IPS-15b (cell line): ENCODE measurements at regions not wholly inside any gene's neighbourhood (a gene's known extent, or its start where the extent isn't known, plus 50 kb on each side); places are given as distances from the start of the nearest gene placed in this dataset.

Experiments
- H3K27me3 ChIP-seq: one replicate; pipeline ENCODE4 v1.6.1; 2013; ENCODE audit warnings: low read length; ENCODE audit not compliant: control insufficient read depth, insufficient read depth
- H3K36me3 ChIP-seq: one replicate; pipeline ENCODE4 v1.6.1; 2013; ENCODE audit warnings: low read length; ENCODE audit not compliant: control insufficient read depth, insufficient read depth
- H3K4me1 ChIP-seq: one replicate; pipeline ENCODE4 v1.6.1; 2013; ENCODE audit warnings: mild to moderate bottlenecking, low read length; ENCODE audit not compliant: control insufficient read depth, insufficient read depth
- H3K4me3 ChIP-seq: one replicate; pipeline ENCODE4 v1.5.1; 2013; ENCODE audit warnings: low read depth, low read length
- H3K9ac ChIP-seq: one replicate; pipeline ENCODE4 v1.6.1; 2013; ENCODE audit warnings: low read depth, mild to moderate bottlenecking, low read length
- H3K9me3 ChIP-seq: one replicate; pipeline ENCODE4 v1.6.1; 2013; ENCODE audit warnings: mild to moderate bottlenecking, low read length; ENCODE audit not compliant: control insufficient read depth, insufficient read depth

DNA sequence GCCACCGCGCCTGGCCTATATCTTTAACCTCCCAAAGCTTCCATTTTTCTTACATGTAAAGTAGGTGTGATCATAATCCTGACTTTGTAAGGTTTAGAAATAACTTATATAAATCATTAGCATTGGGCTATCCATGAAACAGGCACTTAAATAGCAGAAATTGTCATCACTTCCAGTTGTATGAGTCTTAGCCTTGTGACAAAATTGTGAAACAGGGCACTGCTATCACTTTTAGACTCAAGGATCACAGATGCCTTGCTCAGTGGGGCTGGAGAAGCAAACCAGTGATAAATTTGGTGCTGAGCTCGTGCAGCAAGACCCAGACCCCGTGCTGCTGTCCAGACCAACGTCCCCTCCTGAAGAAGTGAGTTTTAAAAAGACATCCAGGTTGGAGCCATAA lies 209.7 kb downstream of the KATNAL1 start:
- Histone ChIP-seq H3K4me1 (no peaks in the 10 kb centered on the region), H3K9me3 (no peaks in the 10 kb centered on the region), H3K27me3 (no peaks in the 10 kb centered on the region), H3K4me3 (no peak overlapping the region), H3K9ac (no peak overlapping the region), H3K36me3 (no peaks in the 10 kb centered on the region)

DNA sequence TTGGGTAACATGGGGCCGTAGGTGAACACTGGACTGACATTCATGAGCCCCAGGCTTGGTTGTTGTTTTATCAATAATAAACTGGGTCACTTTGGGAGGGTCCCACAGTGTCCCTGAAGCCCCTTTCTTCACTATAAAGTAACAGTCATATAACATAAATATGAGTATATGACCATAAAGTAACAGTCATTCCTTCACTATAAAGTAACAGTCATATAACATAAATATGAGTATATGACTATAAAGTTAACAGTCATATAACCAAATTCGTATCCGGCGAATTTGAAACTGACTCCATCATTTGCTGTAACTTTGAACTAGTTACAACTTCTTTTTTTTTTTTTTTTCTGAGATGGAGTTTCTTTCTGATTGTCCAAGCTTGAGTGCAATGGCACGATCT lies 210.3 kb downstream of the KATNAL1 start:
- H3K36me3 ChIP-seq = no peaks in the 10 kb centered on the region
- H3K4me1 ChIP-seq = no peaks in the 10 kb centered on the region
- no peaks in the 10 kb centered on the region for H3K27me3 ChIP-seq
- no peak overlapping the region for H3K4me3 ChIP-seq
- no peak overlapping the region for H3K9ac ChIP-seq
- H3K9me3 ChIP-seq = no peaks in the 10 kb centered on the region

DNA sequence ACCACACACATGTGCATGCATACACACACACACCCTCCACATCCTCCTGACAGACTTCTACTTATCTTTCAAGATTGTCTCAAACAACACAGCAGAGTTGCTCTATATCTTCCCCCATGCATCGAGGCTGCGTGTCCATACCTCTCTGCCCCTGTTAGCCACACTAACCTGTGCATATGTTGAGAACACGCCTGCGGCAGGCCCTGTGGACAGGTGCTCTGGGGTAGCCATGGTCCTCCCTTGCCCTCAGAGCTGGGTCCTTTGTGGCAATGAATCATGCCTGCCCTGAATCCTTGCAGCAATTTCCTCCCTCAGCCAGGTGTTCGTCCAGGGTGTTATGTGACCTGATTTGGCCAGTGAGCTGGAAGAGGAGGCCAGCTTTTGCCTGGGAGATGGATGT lies 213.3 kb downstream of the KATNAL1 start:
- Histone ChIP-seq H3K4me1 (no peaks in the 10 kb centered on the region), H3K36me3 (no peaks in the 10 kb centered on the region), H3K9me3 (no peaks in the 10 kb centered on the region), H3K4me3 (no peak overlapping the region), H3K27me3 (no peaks in the 10 kb centered on the region), H3K9ac (no peak overlapping the region)

DNA sequence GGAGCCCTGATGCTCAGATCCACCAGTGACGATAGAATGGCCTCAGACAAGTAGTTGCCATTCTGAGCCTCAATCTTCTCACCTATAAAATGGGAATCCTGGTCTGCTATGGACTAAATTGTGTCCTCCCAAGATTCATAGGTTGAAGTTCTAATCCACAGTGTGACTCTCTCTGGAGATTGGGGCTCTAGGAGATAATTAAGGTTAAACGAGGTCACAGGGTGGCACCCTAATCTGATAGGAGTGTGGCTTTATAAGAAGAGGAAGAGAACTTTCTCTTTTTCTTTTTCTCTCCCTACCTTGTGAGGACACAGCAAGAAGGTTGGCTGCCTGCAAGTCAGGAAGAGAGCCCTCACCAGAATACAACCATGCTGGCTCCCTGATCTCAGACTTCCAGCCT lies 214.1 kb downstream of the KATNAL1 start:
- H3K27me3 ChIP-seq = no peaks in the 10 kb centered on the region
- no peaks in the 10 kb centered on the region for H3K36me3 ChIP-seq
- H3K9me3 ChIP-seq = no peaks in the 10 kb centered on the region
- H3K9ac ChIP-seq = no peak overlapping the region
- no peaks in the 10 kb centered on the region for H3K4me1 ChIP-seq
- H3K4me3 ChIP-seq = no peak overlapping the region

DNA sequence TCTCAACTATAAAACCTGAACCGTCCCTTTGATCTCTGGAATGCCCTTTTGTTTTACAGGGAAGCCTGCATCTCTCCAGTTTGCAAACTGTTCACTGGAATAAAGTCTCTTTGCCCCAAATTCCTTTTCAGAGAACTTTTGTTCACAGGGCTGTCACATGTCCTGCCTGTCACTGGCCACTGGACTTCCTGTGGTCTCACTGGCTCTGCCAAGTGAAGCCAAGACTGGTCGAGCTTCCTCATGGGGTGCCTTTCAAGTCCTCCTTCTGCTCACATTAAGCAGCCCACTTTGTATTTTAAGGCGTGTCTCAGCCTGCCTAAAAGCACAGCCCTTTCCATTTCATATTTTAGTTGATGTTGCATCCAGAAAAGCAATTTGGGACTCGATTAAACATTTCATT lies 215.7 kb downstream of the KATNAL1 start:
- Histone ChIP-seq H3K9ac (no peak overlapping the region), H3K4me1 (no peaks in the 10 kb centered on the region), H3K4me3 (no peak overlapping the region), H3K9me3 (no peaks in the 10 kb centered on the region), H3K36me3 (no peaks in the 10 kb centered on the region), H3K27me3 (no peaks in the 10 kb centered on the region)

DNA sequence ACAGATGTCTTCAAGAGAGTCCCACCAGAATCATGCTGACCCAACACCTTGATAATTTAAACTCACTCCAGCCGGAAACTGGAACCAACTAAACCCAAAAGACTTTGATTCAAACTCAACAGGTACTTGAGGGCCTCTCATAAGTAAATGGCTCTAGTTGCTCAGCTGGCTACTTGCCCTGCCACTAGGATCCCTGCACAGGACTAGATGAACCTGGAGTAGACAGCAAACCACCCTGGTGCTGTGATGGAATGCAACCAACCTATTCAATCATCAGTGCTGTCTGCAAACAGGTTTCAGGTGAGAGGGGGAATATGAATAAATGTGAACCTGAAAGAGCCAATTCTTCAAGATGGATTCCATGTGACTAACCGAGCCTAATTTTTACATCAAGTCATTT lies 216.3 kb downstream of the KATNAL1 start:
- no peaks in the 10 kb centered on the region for H3K4me1 ChIP-seq
- no peaks in the 10 kb centered on the region for H3K36me3 ChIP-seq
- no peaks in the 10 kb centered on the region for H3K27me3 ChIP-seq
- H3K9me3 ChIP-seq = no peaks in the 10 kb centered on the region
- no peak overlapping the region for H3K9ac ChIP-seq
- no peak overlapping the region for H3K4me3 ChIP-seq

DNA sequence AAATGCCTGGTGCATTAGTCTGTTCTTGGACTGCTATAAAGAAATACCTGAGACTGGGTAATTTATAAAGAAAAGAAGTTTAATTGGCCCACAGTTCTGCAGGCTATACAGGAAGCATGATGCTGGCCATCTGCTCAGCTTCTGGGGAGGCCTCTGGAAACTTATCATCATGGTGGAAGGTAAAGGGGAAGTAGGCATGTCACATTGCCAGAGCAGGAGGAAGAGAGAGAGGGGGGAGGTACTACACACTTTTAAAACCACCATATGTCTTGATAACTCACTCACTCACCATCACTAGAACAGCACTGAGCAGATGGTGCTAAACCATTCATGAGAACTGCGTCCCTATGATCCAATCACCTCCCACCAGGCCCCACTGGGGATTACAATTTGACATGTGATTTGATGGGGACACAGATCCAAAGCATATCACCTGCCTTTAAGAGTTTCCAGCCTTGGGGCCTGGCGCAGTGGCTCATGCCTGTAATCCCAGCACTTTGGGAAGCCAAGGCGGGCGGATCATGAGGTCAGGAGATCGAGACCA lies 219.0 kb downstream of the KATNAL1 start:
- H3K27me3 ChIP-seq = no peaks in the 10 kb centered on the region
- H3K9ac ChIP-seq = no peak overlapping the region
- H3K9me3 ChIP-seq = peaks cover 4% of the 10 kb centered on the region
- H3K36me3 ChIP-seq = no peaks in the 10 kb centered on the region
- H3K4me1 ChIP-seq = no peaks in the 10 kb centered on the region
- H3K4me3 ChIP-seq = no peak overlapping the region

DNA sequence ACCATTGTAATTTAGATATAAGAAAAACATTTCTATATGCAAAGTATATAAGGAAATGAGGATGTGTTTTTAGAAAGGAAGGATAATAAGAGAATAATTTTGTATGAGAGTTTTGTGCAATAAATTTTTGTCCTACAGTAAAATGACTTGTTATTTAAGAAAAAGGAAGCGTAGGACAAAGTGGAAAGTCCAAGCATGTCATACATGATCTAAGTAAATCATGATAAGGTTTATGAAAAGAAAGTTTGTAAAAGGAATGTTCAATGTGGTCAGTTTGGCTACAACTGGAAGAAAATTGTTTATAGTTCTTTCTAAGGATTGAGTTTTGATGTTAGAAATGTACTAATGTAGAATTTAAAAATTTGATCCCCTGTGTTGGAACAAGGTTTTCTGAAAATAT lies 222.3 kb downstream of the KATNAL1 start:
- Histone ChIP-seq H3K36me3 (no peaks in the 10 kb centered on the region), H3K9me3 (peaks cover 4% of the 10 kb centered on the region), H3K4me1 (no peaks in the 10 kb centered on the region), H3K27me3 (no peaks in the 10 kb centered on the region), H3K9ac (no peak overlapping the region), H3K4me3 (no peak overlapping the region)

DNA sequence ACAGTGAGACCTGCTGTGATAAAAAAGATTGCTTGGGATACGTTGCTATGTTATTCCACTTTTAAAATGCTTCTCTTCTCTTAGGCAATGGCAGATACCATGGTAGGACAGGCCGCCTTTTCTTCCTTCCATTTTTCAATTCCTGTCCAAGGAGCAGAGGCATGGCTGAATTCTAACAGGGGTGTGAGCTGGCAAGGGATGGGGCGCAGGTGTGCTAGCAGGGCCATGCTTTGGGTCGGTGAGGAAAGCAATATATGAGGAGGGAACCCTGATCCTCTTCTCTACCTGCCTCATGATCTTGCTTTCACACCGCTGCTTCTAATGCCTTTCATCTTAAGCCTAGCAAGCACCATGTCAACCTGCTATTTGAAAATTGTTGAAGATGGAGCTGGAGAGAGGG lies 225.0 kb downstream of the KATNAL1 start:
- H3K4me1 ChIP-seq = no peaks in the 10 kb centered on the region
- H3K27me3 ChIP-seq = no peaks in the 10 kb centered on the region
- H3K9ac ChIP-seq = no peak overlapping the region
- H3K36me3 ChIP-seq = no peaks in the 10 kb centered on the region
- peaks cover 4% of the 10 kb centered on the region for H3K9me3 ChIP-seq
- H3K4me3 ChIP-seq = no peak overlapping the region

DNA sequence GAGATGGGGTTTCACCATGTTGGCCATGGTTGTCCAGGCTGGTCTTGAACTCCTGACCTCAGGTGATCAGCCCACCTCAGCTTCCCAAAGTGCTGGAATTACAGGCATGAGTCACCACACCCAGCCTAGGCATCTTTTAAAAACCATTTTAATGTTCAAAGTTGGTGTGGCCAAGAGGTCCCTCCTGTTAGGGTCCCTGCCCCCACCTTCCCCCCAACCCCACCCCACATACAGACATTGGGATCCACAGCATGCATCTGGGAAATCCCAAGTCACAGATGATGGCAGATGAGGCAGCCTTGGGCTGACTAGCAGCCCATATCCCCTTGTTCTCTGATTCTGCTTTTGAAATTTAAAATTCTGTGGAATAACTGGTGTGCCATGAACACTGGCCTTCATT lies 226.0 kb downstream of the KATNAL1 start:
- Histone ChIP-seq H3K4me1 (no peaks in the 10 kb centered on the region), H3K9me3 (peaks cover 4% of the 10 kb centered on the region), H3K27me3 (no peaks in the 10 kb centered on the region), H3K36me3 (no peaks in the 10 kb centered on the region), H3K9ac (no peak overlapping the region), H3K4me3 (no peak overlapping the region)

DNA sequence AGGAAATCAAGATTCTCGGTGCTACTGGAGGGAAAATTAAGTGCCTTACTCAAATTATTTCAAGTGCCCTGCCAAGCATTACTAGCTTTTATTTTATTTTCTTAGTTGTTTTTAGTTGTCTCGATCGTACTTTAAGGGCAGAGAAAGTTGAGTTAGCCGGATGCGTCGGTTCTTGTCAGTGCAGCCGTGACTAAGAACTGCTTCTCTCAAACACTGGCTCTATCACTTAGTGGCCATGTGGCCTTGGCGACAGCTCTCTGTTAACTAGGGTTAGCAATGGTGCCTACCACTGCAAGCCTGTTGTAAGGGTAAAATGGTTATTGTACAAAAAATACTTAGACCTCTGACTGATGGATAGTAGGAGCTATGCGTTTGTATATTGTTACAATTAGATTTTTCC lies 227.8 kb downstream of the KATNAL1 start:
- no peak overlapping the region for H3K9ac ChIP-seq
- H3K4me1 ChIP-seq = no peaks in the 10 kb centered on the region
- no peaks in the 10 kb centered on the region for H3K27me3 ChIP-seq
- no peaks in the 10 kb centered on the region for H3K9me3 ChIP-seq
- no peaks in the 10 kb centered on the region for H3K36me3 ChIP-seq
- H3K4me3 ChIP-seq = no peak overlapping the region

DNA sequence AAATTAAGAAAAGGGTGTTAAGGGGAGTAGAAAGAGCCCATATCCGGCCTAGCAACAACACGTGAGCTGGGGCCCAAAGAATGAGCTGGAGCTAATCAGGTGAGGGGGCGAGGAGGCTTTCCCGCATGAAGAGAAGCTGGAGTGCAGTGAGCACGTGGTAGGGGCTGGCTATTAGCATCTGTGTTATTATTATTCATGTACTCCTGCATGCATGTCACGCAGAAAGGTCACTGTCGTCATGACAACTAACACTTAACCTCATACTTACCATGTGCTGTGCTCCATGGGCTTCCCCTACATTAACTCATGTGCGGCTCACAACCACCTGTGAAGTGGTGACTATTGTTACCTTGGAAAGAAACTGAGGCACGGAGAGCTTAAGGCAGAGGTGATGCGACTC lies 227.6 kb upstream of the UBL3 start:
- no peak overlapping the region for H3K9ac ChIP-seq
- H3K4me3 ChIP-seq = no peak overlapping the region
- H3K36me3 ChIP-seq = no peaks in the 10 kb centered on the region
- no peaks in the 10 kb centered on the region for H3K9me3 ChIP-seq
- H3K27me3 ChIP-seq = no peaks in the 10 kb centered on the region
- H3K4me1 ChIP-seq = no peaks in the 10 kb centered on the region
